K562 (cell line): ENCODE measurements at regions not wholly inside any gene's neighbourhood (a gene's known extent, or its start where the extent isn't known, plus 50 kb on each side); places are given as distances from the start of the nearest gene placed in this dataset.

ENCODE experiments used
- ATAC-seq: fragments of 200-7000 bp; cut with Tn5 transposase; 3 replicates; pipeline ENCODE4 v1.9.1; 2020; ENCODE audit warnings: moderate library complexity
- BruUV-seq: library from RNA; stranded (reverse); fragments of 400-500 nt; replicated peaks from 2 replicates; lab custom pipeline; 2021; lab: Mats Ljungman, UMichigan
- CTCF ChIA-PET: fragments of 300-600 bp; formaldehyde crosslinking; extraction: SDS; loops from one replicate; lab custom pipeline; 2021; ENCODE audit warnings: low intra/inter-chr PET ratio; lab: Yijun Ruan, JAX
- POLR2A ChIA-PET: fragments of 300-600, 350-650 bp; sonication (Branson Sonifier 250); formaldehyde crosslinking; extraction: SDS; loops from one replicate; lab custom pipeline; 2021; ENCODE audit warnings: antibody characterized with exemption, inconsistent platforms; lab: Yijun Ruan, JAX
- DNase-seq, 4 experiments: peaks; one replicate each; pipeline versions ENCODE4 v3.0.0 to v3.0.0-alpha.2; 2011 to 2018; ENCODE audit warnings: low spot score in 3 of 4, mixed read lengths in 3 of 4; ENCODE audit errors: extremely low read depth in 1 of 4
- FAIRE-seq: peaks from 2 replicates; lab custom pipeline; 2011; peaks lifted over from hg19 to GRCh38; lab: Jason Lieb, UNC
- H2AFZ ChIP-seq: 2 replicates; pipeline ENCODE4 v1.6.0; 2011; ENCODE audit warnings: low read depth, low read length, control low read depth, inconsistent platforms
- H3K27ac ChIP-seq: fragments of 200-600 bp; 3 replicates; pipeline ENCODE4 v1.8.0; 2011; ENCODE audit warnings: low read depth, mild to moderate bottlenecking, control low read depth, inconsistent platforms, low read length, moderate library complexity, mixed read lengths; ENCODE audit errors: extremely low read depth
- H3K27me3 ChIP-seq, 2 experiments: fragments of 300-600 bp in 1 of 2; 2 replicates in 1 of 2; 3 replicates in 1 of 2; pipeline versions ENCODE4 v1.6.0 to v1.8.0; 2011; ENCODE audit warnings: inconsistent platforms in 2 of 2, low read length in 2 of 2, mild to moderate bottlenecking in 1 of 2, mixed read lengths in 1 of 2, moderate library complexity in 1 of 2; ENCODE audit not compliant: control insufficient read depth in 2 of 2, insufficient read depth in 2 of 2
- H3K36me3 ChIP-seq: fragments of 300-600 bp; 3 replicates; pipeline ENCODE4 v1.8.0; 2011; ENCODE audit warnings: mild to moderate bottlenecking, low read length, inconsistent platforms; ENCODE audit not compliant: control insufficient read depth, insufficient read depth
- H3K4me1 ChIP-seq, 2 experiments: fragments of 200-600 bp in 1 of 2; replicated peaks in 1 of 2; 2 replicates in 1 of 2; 3 replicates in 1 of 2; pipeline versions ENCODE4 v1.5.1 to v1.8.0; 2011; ENCODE audit warnings: inconsistent platforms in 2 of 2, low read length in 2 of 2, mild to moderate bottlenecking in 1 of 2, mixed read lengths in 1 of 2, moderate library complexity in 1 of 2; ENCODE audit not compliant: control insufficient read depth in 2 of 2, insufficient read depth in 2 of 2
- H3K4me2 ChIP-seq: 2 replicates; pipeline ENCODE4 v1.6.1; 2011; ENCODE audit warnings: low read length, control low read depth, inconsistent platforms, mixed read lengths; ENCODE audit not compliant: insufficient read depth
- H3K4me3 ChIP-seq: fragments of 200-600 bp; sonication (generic), shearing (Covaris generic); 2 replicates; pipeline ENCODE4 v1.5.1; 2016; ENCODE audit warnings: control low read depth, inconsistent platforms
- H3K79me2 ChIP-seq: fragments of 200-600 bp; 3 replicates; pipeline ENCODE4 v1.8.0; 2011; ENCODE audit warnings: low read length, inconsistent platforms; ENCODE audit not compliant: control insufficient read depth, insufficient read depth
- H3K9ac ChIP-seq, 2 experiments: 2 replicates each; pipeline versions ENCODE4 v1.6.0 to v1.6.1; 2011; ENCODE audit warnings: low read depth in 2 of 2, low read length in 2 of 2, control low read depth in 1 of 2, inconsistent platforms in 1 of 2, mild to moderate bottlenecking in 1 of 2, mixed read lengths in 1 of 2; ENCODE audit not compliant: insufficient read depth in 1 of 2
- H3K9me1 ChIP-seq: one replicate; pipeline ENCODE4 v1.6.0; 2011; ENCODE audit warnings: inconsistent platforms, mild to moderate bottlenecking, low read length, moderate library complexity; ENCODE audit not compliant: control insufficient read depth, insufficient read depth
- H3K9me3 ChIP-seq: replicated peaks from 2 replicates; pipeline ENCODE4 v1.5.1; 2011; ENCODE audit warnings: low read depth, low read length, inconsistent platforms; ENCODE audit not compliant: control insufficient read depth, insufficient read depth
- H4K20me1 ChIP-seq: replicated peaks from 2 replicates; pipeline ENCODE4 v1.6.1; 2011; ENCODE audit warnings: low read length, inconsistent platforms, mixed read lengths; ENCODE audit not compliant: control insufficient read depth, insufficient read depth
- CAMTA2 ChIP-seq: fragments of 250-450 bp; sonication (Bioruptor Pico); conservative IDR thresholded peaks from 2 replicates; pipeline ENCODE4 v1.5.1; 2022
- CBX1 ChIP-seq: sonication (generic); IDR thresholded peaks from 2 replicates; pipeline ENCODE4 v1.6.1; 2016; ENCODE audit warnings: antibody characterized with exemption, low read depth, mild to moderate bottlenecking
- CCNT2 ChIP-seq: IDR thresholded peaks from 2 replicates; pipeline ENCODE4 v1.6.1; 2011; ENCODE audit warnings: borderline replicate concordance, low read depth, mild to moderate bottlenecking, moderate library complexity, mixed read lengths, low read length; ENCODE audit not compliant: insufficient read length; ENCODE audit errors: extremely low read depth
- CHD2 ChIP-seq: IDR thresholded peaks from 2 replicates; pipeline ENCODE4 v1.6.1; 2011; ENCODE audit warnings: low read depth, low read length
- EWSR1 ChIP-seq: fragments of 450-650 bp; IDR thresholded peaks from 2 replicates; pipeline ENCODE4 v1.6.1; 2018; ENCODE audit warnings: borderline replicate concordance, mild to moderate bottlenecking, low read depth, moderate library complexity; ENCODE audit not compliant: partially characterized antibody
- PHTF2 ChIP-seq: fragments of 250-450 bp; sonication (Bioruptor Pico); IDR thresholded peaks from 2 replicates; pipeline ENCODE4 v1.5.0; 2021; ENCODE audit warnings: mild to moderate bottlenecking
- ZNF121 ChIP-seq: sonication (generic); formaldehyde crosslinking; conservative IDR thresholded peaks from 2 replicates; pipeline ENCODE4 v1.8.0; 2022; ENCODE audit warnings: missing genetic modification reagents
- ZNF184 ChIP-seq: sonication (generic); formaldehyde crosslinking; IDR thresholded peaks from 2 replicates; pipeline ENCODE4 v1.5.0; 2020; ENCODE audit warnings: missing genetic modification reagents
- ZNF780A ChIP-seq: fragments of 250-450 bp; sonication (Bioruptor Pico); IDR thresholded peaks from 2 replicates; pipeline ENCODE4 v1.5.0; 2021; ENCODE audit warnings: mild to moderate bottlenecking
- WGBS: fragments of 100-300 bp; shearing (Covaris generic); methylation state at CpG from one replicate; pipeline ENCODE4 v1.1.6; 2016; ENCODE audit warnings: low coverage, mixed read lengths; ENCODE audit not compliant: insufficient coverage; ENCODE audit errors: missing lambda C conversion rate; 5-methylcytosine and 5-hydroxymethylcytosine counted together
- in situ Hi-C: fragments of 300-500 bp; cut with MboI; formaldehyde crosslinking; loops from 4 replicates; pipeline ENCODE4 v1.15.0; 2018; ENCODE audit warnings: inconsistent platforms, mixed read lengths
- intact Hi-C: fragments of 100-400 bp; cut with micrococcal nuclease; formaldehyde crosslinking; loops from 2 replicates; pipeline ENCODE4 v1.14.2; 2022
- TF ChIP-seq, protein P1 (sequence below), 2 experiments: fragments of 200-800 bp in 1 of 2; sonication (Bioruptor generic) in 1 of 2; sonication (generic) in 1 of 2; formaldehyde crosslinking in 1 of 2; IDR thresholded peaks in 1 of 2; conservative IDR thresholded peaks in 1 of 2; 2 replicates each; pipeline versions ENCODE4 v1.5.0 to v1.6.1; 2016 to 2020; ENCODE audit warnings: missing compliant biosample characterization in 1 of 2, missing genetic modification characterization in 1 of 2, missing genetic modification reagents in 1 of 2
- TF ChIP-seq, protein P2 (sequence below): fragments of 450-650 bp; IDR thresholded peaks from 2 replicates; pipeline ENCODE4 v1.6.1; 2016
- TF ChIP-seq, protein P3 (sequence below): fragments of 450-650 bp; IDR thresholded peaks from 2 replicates; pipeline ENCODE4 v1.6.1; 2016; ENCODE audit warnings: borderline replicate concordance

DNA sequence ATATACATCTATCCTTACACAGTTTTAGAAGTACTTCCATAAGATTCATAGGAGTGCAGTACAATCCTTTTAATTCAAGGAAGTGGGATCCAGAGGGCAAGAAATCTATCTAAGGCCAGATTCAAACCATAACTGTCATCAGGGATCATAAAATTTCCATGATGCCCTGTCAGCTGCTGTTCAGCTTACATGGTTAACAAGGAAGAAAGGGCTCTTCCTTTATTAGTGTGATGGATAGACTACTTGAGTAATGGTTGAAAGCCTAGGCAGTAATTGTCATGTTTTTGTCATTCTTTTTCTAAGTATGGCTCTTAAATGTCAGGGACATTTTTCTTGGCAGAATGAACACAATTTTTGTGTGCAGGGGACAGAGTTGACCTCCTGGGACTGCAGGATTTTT is 159.8 kb upstream of the CXCL13 start:
- ChIA-PET POLR2A (no interaction called here), CTCF (no interaction called here)
- no peaks in the 10 kb centered on the region for H3K4me1 ChIP-seq

DNA sequence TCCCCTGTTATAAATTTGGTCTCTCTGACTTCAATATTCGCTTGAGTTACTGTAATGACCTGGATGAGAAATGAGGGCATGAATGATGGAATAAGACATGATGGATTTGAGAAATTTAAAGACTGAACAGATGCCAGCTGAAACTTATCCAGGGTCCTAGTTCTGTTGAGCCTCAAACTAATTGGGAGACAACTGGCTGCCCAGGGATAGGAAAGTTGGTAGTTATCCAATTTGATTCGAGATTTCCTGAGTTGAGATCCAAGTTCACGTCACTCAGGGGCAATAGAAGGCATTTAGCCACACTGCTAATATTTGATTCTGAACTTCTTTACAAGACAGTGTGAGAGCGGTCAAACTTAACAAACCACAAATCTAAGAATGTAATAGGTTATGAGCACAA is 159.0 kb upstream of the CXCL13 start:
- POLR2A ChIA-PET, result no interaction called here
- Histone ChIP-seq H3K4me1 (no peaks in the 10 kb centered on the region), H3K4me2 (no peak overlapping the region), H3K36me3 (no peaks in the 10 kb centered on the region), H3K9me3 (no peaks in the 10 kb centered on the region), H3K9ac (no peak overlapping the region), H3K9me1 (no peaks in the 10 kb centered on the region), H2AFZ (no peak overlapping the region), H4K20me1 (no peaks in the 10 kb centered on the region), H3K27me3 (no peaks in the 10 kb centered on the region), H3K4me3 (no peak overlapping the region), H3K27ac (no peak overlapping the region), H3K79me2 (no peaks in the 10 kb centered on the region)
- intact Hi-C loops (no loop called here), in situ Hi-C loops (no loop called here)
- BruUV-seq, result no TSS peak
- ATAC-seq (no peak), DNase-seq (no peak), FAIRE-seq (no peak)
- CTCF ChIA-PET, result no interaction called here
- WGBS, result 3% methylated on average over 4 of the region's 4 CpGs
- no peak for TF ChIP-seq CCNT2
- TF ChIP-seq, protein P1, sequence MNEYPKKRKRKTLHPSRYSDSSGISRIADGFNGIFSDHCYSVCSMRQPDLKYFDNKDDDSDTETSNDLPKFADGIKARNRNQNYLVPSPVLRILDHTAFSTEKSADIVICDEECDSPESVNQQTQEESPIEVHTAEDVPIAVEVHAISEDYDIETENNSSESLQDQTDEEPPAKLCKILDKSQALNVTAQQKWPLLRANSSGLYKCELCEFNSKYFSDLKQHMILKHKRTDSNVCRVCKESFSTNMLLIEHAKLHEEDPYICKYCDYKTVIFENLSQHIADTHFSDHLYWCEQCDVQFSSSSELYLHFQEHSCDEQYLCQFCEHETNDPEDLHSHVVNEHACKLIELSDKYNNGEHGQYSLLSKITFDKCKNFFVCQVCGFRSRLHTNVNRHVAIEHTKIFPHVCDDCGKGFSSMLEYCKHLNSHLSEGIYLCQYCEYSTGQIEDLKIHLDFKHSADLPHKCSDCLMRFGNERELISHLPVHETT (CRISPR knock-in tag; conservative IDR thresholded peaks at IDR 0.05 in 1 of 2, IDR thresholded peaks at IDR 0.05 in 1 of 2), result no peak
- no peak for TF ChIP-seq EWSR1
- no peak for TF ChIP-seq CHD2
- TF ChIP-seq ZNF780A (CRISPR knock-in tag), result no peak
- TF ChIP-seq, protein P2, sequence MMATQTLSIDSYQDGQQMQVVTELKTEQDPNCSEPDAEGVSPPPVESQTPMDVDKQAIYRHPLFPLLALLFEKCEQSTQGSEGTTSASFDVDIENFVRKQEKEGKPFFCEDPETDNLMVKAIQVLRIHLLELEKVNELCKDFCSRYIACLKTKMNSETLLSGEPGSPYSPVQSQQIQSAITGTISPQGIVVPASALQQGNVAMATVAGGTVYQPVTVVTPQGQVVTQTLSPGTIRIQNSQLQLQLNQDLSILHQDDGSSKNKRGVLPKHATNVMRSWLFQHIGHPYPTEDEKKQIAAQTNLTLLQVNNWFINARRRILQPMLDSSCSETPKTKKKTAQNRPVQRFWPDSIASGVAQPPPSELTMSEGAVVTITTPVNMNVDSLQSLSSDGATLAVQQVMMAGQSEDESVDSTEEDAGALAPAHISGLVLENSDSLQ, result no peak
- no peak for TF ChIP-seq PHTF2 (CRISPR knock-in tag)
- no peak for TF ChIP-seq CBX1
- no peak for TF ChIP-seq ZNF121 (CRISPR knock-in tag)

More for the DNA sequence above, 159.8 kb upstream of the CXCL13 start:
- Histone ChIP-seq H2AFZ (no peak overlapping the region), H3K79me2 (no peaks in the 10 kb centered on the region), H3K9ac (no peak overlapping the region), H3K27ac (no peak overlapping the region), H4K20me1 (no peaks in the 10 kb centered on the region)
- TF ChIP-seq, protein P3, sequence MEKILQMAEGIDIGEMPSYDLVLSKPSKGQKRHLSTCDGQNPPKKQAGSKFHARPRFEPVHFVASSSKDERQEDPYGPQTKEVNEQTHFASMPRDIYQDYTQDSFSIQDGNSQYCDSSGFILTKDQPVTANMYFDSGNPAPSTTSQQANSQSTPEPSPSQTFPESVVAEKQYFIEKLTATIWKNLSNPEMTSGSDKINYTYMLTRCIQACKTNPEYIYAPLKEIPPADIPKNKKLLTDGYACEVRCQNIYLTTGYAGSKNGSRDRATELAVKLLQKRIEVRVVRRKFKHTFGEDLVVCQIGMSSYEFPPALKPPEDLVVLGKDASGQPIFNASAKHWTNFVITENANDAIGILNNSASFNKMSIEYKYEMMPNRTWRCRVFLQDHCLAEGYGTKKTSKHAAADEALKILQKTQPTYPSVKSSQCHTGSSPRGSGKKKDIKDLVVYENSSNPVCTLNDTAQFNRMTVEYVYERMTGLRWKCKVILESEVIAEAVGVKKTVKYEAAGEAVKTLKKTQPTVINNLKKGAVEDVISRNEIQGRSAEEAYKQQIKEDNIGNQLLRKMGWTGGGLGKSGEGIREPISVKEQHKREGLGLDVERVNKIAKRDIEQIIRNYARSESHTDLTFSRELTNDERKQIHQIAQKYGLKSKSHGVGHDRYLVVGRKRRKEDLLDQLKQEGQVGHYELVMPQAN, result no peak
- TF ChIP-seq CAMTA2 (CRISPR knock-in tag) (no peak), ZNF184 (CRISPR knock-in tag) (no peak)
- TF ChIP-seq, all 486 proteins: peak for 0
- FAIRE-seq (no peak), DNase-seq (no peak), ATAC-seq (no peak)
- in situ Hi-C loops, result no loop called here
- H3K27me3 ChIP-seq, result no peaks in the 10 kb centered on the region
- no peaks in the 10 kb centered on the region for H3K36me3 ChIP-seq
- BruUV-seq, result no TSS peak
- H3K4me2 ChIP-seq, result no peak overlapping the region
- H3K9me1 ChIP-seq, result no peaks in the 10 kb centered on the region
- no peaks in the 10 kb centered on the region for H3K9me3 ChIP-seq
- H3K4me3 ChIP-seq, result no peak overlapping the region
- intact Hi-C loops, result no loop called here
